SK-N-SH treated with all-trans-retinoic acid at 6 μM for 48 hours (cell line): ENCODE measurements at regions not wholly inside any gene's neighbourhood (a gene's known extent, or its start where the extent isn't known, plus 50 kb on each side); places are given as distances from the start of the nearest gene placed in this dataset.

ENCODE experiments used
- BACH2 ChIP-seq: fragments of 250-450 bp; sonication (Bioruptor Pico); IDR thresholded peaks from 2 replicates; pipeline ENCODE4 v1.9.0; 2021; ENCODE audit warnings: mild to moderate bottlenecking, borderline replicate concordance
- SNAI2 ChIP-seq: fragments of 250-450 bp; sonication (Bioruptor Pico); IDR thresholded peaks from 2 replicates; pipeline ENCODE4 v1.5.0; 2020; ENCODE audit warnings: mild to moderate bottlenecking, moderate library complexity
- ZFP30 ChIP-seq: fragments of 450-650 bp; formaldehyde crosslinking; IDR thresholded peaks from 2 replicates; pipeline ENCODE4 v1.5.0; 2022; ENCODE audit warnings: mild to moderate bottlenecking, moderate library complexity
- TF ChIP-seq, protein P1 (sequence below): fragments of 250-450 bp; sonication (Bioruptor Pico); IDR thresholded peaks from 2 replicates; pipeline ENCODE4 v1.8.0; 2020; ENCODE audit warnings: mild to moderate bottlenecking, moderate library complexity, borderline replicate concordance
- TF ChIP-seq, protein P2 (sequence below): fragments of 250-450 bp; sonication (Bioruptor Pico); IDR thresholded peaks from 2 replicates; pipeline ENCODE4 v1.5.1; 2021; ENCODE audit warnings: mild to moderate bottlenecking, moderate library complexity

GRCh38 chr3:59268170-59268569 lies 218.3 kb upstream of the CFAP20DC start:
- TF ChIP-seq ZFP30 (CRISPR knock-in tag): no peak
- TF ChIP-seq BACH2 (CRISPR knock-in tag): no peak
- TF ChIP-seq, protein P1, sequence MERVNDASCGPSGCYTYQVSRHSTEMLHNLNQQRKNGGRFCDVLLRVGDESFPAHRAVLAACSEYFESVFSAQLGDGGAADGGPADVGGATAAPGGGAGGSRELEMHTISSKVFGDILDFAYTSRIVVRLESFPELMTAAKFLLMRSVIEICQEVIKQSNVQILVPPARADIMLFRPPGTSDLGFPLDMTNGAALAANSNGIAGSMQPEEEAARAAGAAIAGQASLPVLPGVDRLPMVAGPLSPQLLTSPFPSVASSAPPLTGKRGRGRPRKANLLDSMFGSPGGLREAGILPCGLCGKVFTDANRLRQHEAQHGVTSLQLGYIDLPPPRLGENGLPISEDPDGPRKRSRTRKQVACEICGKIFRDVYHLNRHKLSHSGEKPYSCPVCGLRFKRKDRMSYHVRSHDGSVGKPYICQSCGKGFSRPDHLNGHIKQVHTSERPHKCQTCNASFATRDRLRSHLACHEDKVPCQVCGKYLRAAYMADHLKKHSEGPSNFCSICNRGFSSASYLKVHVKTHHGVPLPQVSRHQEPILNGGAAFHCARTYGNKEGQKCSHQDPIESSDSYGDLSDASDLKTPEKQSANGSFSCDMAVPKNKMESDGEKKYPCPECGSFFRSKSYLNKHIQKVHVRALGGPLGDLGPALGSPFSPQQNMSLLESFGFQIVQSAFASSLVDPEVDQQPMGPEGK (CRISPR knock-in tag): no peak
- no peak for TF ChIP-seq SNAI2 (CRISPR knock-in tag)
- TF ChIP-seq, protein P2, sequence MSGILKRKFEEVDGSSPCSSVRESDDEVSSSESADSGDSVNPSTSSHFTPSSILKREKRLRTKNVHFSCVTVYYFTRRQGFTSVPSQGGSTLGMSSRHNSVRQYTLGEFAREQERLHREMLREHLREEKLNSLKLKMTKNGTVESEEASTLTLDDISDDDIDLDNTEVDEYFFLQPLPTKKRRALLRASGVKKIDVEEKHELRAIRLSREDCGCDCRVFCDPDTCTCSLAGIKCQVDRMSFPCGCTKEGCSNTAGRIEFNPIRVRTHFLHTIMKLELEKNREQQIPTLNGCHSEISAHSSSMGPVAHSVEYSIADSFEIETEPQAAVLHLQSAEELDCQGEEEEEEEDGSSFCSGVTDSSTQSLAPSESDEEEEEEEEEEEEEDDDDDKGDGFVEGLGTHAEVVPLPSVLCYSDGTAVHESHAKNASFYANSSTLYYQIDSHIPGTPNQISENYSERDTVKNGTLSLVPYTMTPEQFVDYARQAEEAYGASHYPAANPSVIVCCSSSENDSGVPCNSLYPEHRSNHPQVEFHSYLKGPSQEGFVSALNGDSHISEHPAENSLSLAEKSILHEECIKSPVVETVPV (CRISPR knock-in tag): no peak
